HEK293T (cell line): ENCODE measurements at regions not wholly inside any gene's neighbourhood (a gene's known extent, or its start where the extent isn't known, plus 50 kb on each side); places are given as distances from the start of the nearest gene placed in this dataset.
A peak's percentile ranks its signal among the peaks of the same experiment; 100 is the strongest.

Experiments
- CTCF ChIA-PET: fragments of 350-600 bp; formaldehyde crosslinking; extraction: SDS; loops from one replicate; lab custom pipeline; 2021; ENCODE audit warnings: antibody characterized with exemption, inconsistent platforms; lab: Yijun Ruan, JAX
- POLR2A ChIA-PET: fragments of 350-600 bp; formaldehyde crosslinking; extraction: SDS; loops from one replicate; lab custom pipeline; 2020; ENCODE audit warnings: antibody characterized with exemption, inconsistent platforms; lab: Yijun Ruan, JAX
- DNase-seq: peaks from one replicate; pipeline ENCODE4 v3.0.0; 2012; ENCODE audit warnings: mixed read lengths; ENCODE audit errors: extremely low spot score
- ARNT ChIP-seq: fragments of 450-650 bp; IDR thresholded peaks from 2 replicates; pipeline ENCODE4 v1.6.1; 2017; ENCODE audit warnings: mild to moderate bottlenecking
- BHLHE40 ChIP-seq: fragments of 450-650 bp; IDR thresholded peaks from 2 replicates; pipeline ENCODE4 v1.6.1; 2016; ENCODE audit warnings: mild to moderate bottlenecking, moderate library complexity, borderline replicate concordance
- CTBP1 ChIP-seq: fragments of 450-650 bp; IDR thresholded peaks from 2 replicates; pipeline ENCODE4 v1.6.1; 2016; ENCODE audit warnings: borderline replicate concordance
- ELF4 ChIP-seq: fragments of 450-650 bp; IDR thresholded peaks from 2 replicates; pipeline ENCODE4 v1.6.1; 2017; ENCODE audit warnings: antibody characterized with exemption
- FOXA1 ChIP-seq: fragments of 450-650 bp; IDR thresholded peaks from 2 replicates; pipeline ENCODE4 v1.6.1; 2016; ENCODE audit warnings: mild to moderate bottlenecking
- FOXK2 ChIP-seq: fragments of 450-650 bp; IDR thresholded peaks from 2 replicates; pipeline ENCODE4 v1.6.1; 2016; ENCODE audit warnings: mild to moderate bottlenecking
- FOXM1 ChIP-seq: fragments of 450-650 bp; IDR thresholded peaks from 2 replicates; pipeline ENCODE4 v1.6.1; 2017; ENCODE audit warnings: mild to moderate bottlenecking, borderline replicate concordance
- HDGF ChIP-seq: fragments of 450-650 bp; IDR thresholded peaks from 2 replicates; pipeline ENCODE4 v1.6.1; 2017; ENCODE audit warnings: antibody characterized with exemption, borderline replicate concordance
- L3MBTL2 ChIP-seq: fragments of 450-650 bp; conservative IDR thresholded peaks from 2 replicates; pipeline ENCODE4 v1.6.1; 2016; ENCODE audit warnings: mild to moderate bottlenecking
- LEF1 ChIP-seq: fragments of 450-650 bp; IDR thresholded peaks from 2 replicates; pipeline ENCODE4 v1.6.1; 2017; ENCODE audit warnings: mild to moderate bottlenecking, borderline replicate concordance
- NFRKB ChIP-seq: fragments of 450-650 bp; IDR thresholded peaks from 2 replicates; pipeline ENCODE4 v1.6.1; 2016; ENCODE audit warnings: mild to moderate bottlenecking, moderate library complexity
- SP1 ChIP-seq: fragments of 450-650 bp; IDR thresholded peaks from 2 replicates; pipeline ENCODE4 v1.6.1; 2017
- SUZ12 ChIP-seq: fragments of 450-650 bp; IDR thresholded peaks from 2 replicates; pipeline ENCODE4 v1.6.1; 2016; ENCODE audit warnings: mild to moderate bottlenecking
- TARDBP ChIP-seq: fragments of 450-650 bp; IDR thresholded peaks from 2 replicates; pipeline ENCODE4 v1.6.1; 2016
- ZNF384 ChIP-seq: fragments of 450-650 bp; IDR thresholded peaks from 2 replicates; pipeline ENCODE4 v1.6.1; 2016
- TF ChIP-seq, protein P1 (sequence below): fragments of 450-650 bp; IDR thresholded peaks from 2 replicates; pipeline ENCODE4 v1.6.1; 2016

DNA sequence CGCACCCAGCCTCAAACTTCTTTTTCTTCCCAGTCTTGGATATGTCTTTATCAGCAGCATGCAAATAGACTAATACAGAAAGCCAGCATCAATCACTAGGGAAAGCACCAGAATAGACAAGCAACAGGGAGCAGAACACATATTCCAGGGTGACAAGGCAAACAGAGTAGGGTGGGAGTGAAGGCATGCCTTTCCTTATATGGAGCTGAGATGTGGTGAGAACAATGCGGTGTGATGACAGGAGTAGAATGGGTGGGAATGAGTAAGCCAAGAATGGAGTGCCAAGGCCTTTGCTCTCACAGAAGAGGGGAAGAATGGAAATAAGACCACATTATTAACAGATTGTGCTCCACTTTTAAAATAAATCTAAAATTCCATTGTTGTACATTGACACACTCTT, 115.6 kb downstream of the CETN3 start:
- no peak for TF ChIP-seq SP1
- no peak for TF ChIP-seq ELF4
- no peak for TF ChIP-seq LEF1
- TF ChIP-seq CTBP1: no peak
- no peak for TF ChIP-seq HDGF
- no peak for TF ChIP-seq ARNT
- no peak for TF ChIP-seq FOXK2
- TF ChIP-seq, protein P1, sequence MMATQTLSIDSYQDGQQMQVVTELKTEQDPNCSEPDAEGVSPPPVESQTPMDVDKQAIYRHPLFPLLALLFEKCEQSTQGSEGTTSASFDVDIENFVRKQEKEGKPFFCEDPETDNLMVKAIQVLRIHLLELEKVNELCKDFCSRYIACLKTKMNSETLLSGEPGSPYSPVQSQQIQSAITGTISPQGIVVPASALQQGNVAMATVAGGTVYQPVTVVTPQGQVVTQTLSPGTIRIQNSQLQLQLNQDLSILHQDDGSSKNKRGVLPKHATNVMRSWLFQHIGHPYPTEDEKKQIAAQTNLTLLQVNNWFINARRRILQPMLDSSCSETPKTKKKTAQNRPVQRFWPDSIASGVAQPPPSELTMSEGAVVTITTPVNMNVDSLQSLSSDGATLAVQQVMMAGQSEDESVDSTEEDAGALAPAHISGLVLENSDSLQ: no peak
- no peak for TF ChIP-seq TARDBP
- no peak for TF ChIP-seq FOXM1
- TF ChIP-seq FOXA1: no peak
- no peak for TF ChIP-seq SUZ12
- no peak for TF ChIP-seq L3MBTL2
- TF ChIP-seq NFRKB: no peak
- no peak for TF ChIP-seq BHLHE40
- CTCF ChIA-PET: no interaction called here
- no peak for DNase-seq
- POLR2A ChIA-PET: no interaction called here

DNA sequence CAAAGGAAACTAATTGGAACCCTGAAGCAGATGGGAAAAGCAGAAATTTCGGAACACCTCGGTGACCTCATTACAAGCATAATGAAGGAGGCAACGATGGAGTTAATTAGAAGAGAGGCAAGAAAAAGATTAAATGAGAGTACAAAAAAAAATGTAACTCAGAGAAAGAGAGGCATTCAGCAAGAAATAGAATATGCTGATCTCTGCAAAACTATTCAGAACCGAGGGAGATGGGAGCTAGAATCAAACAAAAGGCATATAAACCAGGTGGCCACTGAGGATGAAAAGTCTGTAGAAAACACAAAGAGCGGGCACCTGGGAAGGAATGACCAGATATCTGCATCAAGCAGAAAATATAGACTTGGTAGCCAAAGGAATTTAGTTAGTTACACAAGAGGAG, 118.9 kb downstream of the CETN3 start:
- DNase-seq: no peak
- ChIA-PET POLR2A (no interaction called here), CTCF (interaction anchor here (0.6 kb wide), 1 partner anchor 1485 kb away, joined by 3 read pairs; no protein-coding TSS in a partner anchor)
- TF ChIP-seq TARDBP: no peak
- no peak for TF ChIP-seq ELF4
- TF ChIP-seq ZNF384: no peak
- TF ChIP-seq FOXM1: no peak
- TF ChIP-seq SUZ12: no peak
- TF ChIP-seq LEF1: no peak
- TF ChIP-seq SP1: no peak
- no peak for TF ChIP-seq L3MBTL2
- no peak for TF ChIP-seq FOXA1
- TF ChIP-seq ARNT: no peak
- TF ChIP-seq FOXK2: no peak
- TF ChIP-seq HDGF: no peak
- no peak for TF ChIP-seq NFRKB

DNA sequence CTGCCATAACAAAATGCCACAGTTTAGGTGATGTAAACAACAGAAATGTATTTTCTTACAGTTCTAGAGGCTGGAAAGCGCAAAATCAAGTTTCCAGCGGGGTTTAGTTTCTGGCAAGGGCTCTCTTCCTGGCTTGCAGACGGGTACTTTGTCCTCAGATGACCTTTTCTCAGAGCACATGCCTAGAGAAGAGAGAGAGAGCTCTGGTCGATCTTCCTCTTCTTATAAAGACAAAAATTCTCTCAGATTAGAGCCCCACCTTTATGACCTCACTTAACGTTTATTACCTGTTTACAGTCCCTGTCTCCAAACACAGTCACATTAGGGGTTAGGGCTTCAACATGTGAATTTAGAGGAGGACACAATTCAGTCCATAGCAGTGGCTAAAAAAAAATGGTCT, 119.7 kb downstream of the CETN3 start:
- DNase-seq: no peak
- TF ChIP-seq TARDBP (no peak), LEF1 (no peak), BHLHE40 (no peak), ARNT (no peak), CTBP1 (no peak), L3MBTL2 (peak; percentile 69), ELF4 (no peak), FOXK2 (no peak), ZNF384 (no peak)
- ChIA-PET POLR2A (no interaction called here), CTCF (no interaction called here)

DNA sequence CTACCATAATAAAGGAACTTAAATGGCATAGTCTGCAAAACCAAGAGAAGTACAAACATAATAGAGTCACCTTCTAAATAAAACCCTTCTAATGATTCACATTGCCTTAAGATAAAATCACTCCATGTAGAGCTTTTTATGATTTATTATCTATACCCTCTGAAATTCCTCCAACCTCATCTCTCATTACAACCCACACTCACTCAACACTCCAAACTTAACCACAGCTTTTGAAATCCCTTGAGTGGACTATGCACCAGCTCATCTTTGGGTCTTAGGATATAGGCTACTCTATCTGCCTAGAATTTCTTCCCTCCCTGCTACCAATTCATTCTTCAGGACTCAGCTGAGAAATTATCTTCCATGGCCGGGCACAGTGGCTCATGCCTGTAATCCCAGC, 122.5 kb downstream of the CETN3 start:
- TF ChIP-seq BHLHE40 (no peak), ZNF384 (no peak), HDGF (no peak), ARNT (no peak), L3MBTL2 (no peak), LEF1 (no peak), ELF4 (no peak), CTBP1 (no peak), SP1 (no peak), FOXK2 (no peak), FOXM1 (no peak), FOXA1 (no peak), SUZ12 (no peak), NFRKB (no peak), TARDBP (no peak)
- TF ChIP-seq, protein P1: no peak
- no peak for DNase-seq
- CTCF ChIA-PET: no interaction called here
- POLR2A ChIA-PET: no interaction called here

DNA sequence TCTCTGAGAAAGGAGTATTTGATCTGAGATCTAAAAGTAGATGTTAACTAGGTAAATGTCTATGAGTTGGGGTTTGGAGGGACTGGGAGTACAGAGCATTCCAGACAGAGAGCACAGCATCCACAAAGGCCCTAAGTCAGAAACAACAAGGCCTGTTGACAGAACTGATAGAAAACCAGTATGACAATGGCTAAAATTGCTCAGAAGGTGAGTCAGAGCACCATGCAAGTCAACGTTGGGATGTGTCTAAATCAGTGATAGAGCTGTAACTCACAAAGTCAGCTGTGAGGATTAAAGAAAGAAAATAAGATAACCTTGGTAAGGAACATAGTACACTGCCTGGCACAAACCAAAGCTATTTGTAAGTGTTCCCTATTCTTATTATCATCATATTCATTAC, 124.0 kb downstream of the CETN3 start:
- ChIA-PET POLR2A (no interaction called here), CTCF (interaction anchor here (1.0 kb wide), 1 partner anchor 11 kb away, joined by 3 read pairs; no protein-coding TSS in a partner anchor)
- no peak for DNase-seq
- TF ChIP-seq LEF1 (no peak), SUZ12 (no peak), ELF4 (no peak), BHLHE40 (no peak), HDGF (no peak), L3MBTL2 (no peak), FOXA1 (no peak), NFRKB (no peak), ZNF384 (no peak), ARNT (no peak), SP1 (no peak), FOXK2 (no peak), TARDBP (no peak)
- TF ChIP-seq, protein P1: no peak

DNA sequence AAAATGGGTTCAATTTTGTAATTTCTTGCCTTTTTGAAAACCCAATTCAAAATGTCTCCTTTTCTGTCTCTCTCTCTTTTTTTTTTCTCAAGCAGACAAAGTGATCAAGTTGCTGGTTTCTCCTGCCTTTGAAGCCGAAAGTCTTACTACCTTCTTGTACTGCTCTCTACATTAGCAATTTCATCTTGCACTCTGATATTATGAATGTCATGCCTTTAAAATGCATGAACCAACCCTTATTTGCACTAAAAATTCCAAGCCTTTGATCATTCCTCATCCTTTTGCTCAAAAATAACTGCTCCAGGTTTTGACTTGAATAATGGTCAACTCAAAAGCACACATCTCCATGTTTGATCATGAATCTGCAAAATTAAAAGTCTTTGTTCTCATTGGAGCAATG, 125.2 kb downstream of the CETN3 start:
- DNase-seq: no peak
- TF ChIP-seq FOXM1 (no peak), ZNF384 (no peak), FOXA1 (no peak), SP1 (no peak), HDGF (no peak), FOXK2 (no peak), ELF4 (no peak), L3MBTL2 (no peak), LEF1 (no peak), NFRKB (no peak), CTBP1 (no peak), SUZ12 (no peak), TARDBP (no peak), BHLHE40 (no peak), ARNT (no peak)
- TF ChIP-seq, protein P1: no peak
- POLR2A ChIA-PET: no interaction called here
- CTCF ChIA-PET: no interaction called here
